Esophagus mucosa (tissue), 1 donor: ENCODE measurements at regions not wholly inside any gene's neighbourhood (a gene's known extent, or its start where the extent isn't known, plus 50 kb on each side); places are given as distances from the start of the nearest gene placed in this dataset.
"Not testable (repeated sequence)": the region's sequence is repeated elsewhere in the genome, so short reads cannot be mapped to it uniquely, and the experiment has no call there.

Experiments used
- ATAC-seq: fragments of 200-7000 bp; cut with Tn5 transposase; one replicate; pipeline ENCODE4 v1.9.1; 2020
- donor health status: DM: yes; HTN: yes; CAD: no.

DNA sequence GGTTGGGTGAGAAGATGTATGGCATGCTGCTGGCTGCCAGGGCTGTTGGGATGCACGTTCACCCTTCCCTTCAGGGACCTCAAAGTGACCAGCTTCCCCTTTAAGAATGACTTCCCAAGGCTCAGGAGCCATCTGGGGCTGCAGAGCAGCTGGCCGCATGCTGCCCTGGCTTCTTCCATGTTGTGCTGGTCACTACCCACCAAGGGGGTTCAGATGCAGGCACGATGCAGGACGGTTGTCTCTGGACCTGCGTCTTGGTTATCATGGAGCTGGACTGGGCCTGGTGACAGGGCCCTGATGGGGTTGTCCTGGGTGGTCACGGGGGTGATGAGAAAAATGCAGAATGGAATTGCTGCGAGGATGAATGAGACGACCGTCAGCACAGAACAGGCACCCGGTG is 297.8 kb downstream of the POTED start:
- not testable (repeated sequence) for ATAC-seq

GRCh38 chr21:13896596-13897247 is 287.1 kb downstream of the POTED start:
- peak; percentile 46 for ATAC-seq

- not testable (repeated sequence) for ATAC-seq
These were observed 284.0 kb downstream of the POTED start for GRCh38 chr21:13893617-13894016.

DNA sequence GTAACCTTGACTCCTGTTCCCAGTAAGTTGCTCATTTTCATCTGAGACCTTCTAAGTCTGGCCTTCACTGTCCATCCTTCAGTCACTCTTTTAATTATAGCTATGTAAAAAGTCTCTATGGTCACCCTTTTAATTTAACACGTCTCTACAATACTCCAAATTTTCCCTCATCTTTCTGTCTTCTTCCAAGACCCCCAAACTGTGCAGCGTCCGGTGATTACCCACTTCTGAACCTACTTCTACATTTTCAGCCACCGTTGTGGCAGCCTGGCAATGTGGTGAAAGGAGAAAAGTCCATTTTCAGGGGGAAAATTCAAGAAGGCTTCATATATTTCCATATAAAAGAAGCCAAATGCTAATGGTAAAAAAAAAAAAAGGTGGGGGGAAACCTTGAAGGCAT is 283.4 kb downstream of the POTED start:
- not testable (repeated sequence) for ATAC-seq

DNA sequence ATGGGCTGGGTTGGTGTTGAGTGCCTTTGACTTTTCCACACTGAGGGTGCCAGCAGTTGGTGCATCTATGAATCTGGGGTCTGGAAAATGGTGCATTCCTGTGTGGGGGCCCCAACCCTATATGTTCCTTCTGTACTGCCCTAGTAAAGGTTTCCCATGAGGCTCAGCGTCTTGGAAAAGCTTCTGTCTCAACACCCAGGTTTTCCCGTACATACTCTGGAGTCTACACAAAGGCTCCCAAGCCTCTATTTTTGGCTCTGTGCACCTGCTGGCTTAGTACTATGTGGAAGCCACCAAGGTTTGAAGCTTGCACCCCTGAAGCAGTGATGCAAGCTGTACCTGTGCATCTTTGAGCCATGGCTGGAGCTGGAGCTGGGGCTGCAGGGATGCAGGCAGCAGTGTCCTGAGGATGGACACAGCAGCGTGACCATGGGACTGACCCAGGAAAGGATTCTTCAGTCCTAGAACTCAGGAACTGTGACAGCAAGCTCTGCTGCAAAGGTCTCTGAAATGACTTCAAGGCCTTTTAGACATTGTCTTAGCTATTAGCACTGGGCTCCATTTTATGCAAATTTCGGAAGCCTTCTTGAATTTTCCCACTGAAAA is 282.7 kb downstream of the POTED start:
- not testable (repeated sequence) for ATAC-seq

DNA sequence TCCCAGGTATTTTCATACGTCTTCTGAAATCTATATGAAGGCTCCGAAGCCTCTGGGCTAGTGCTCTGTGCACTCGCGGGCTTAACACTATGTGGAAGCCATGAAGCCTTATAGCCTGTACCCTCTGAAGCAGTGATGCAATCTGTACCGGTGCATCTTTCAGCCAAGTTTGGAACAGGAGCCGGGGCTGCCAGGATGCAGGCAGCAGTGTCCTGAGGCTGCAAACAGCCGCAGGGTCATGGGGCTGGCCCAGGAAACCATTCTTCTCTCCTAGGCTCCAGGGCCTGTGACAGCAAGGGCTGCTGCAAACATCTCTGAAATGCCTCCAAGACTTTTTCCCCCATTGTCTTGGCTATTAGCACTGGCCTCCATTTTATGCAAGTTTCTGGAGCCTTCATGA is 279.6 kb downstream of the POTED start:
- ATAC-seq = not testable (repeated sequence)

GRCh38 chr21:13883641-13884395 is 274.2 kb downstream of the POTED start:
- ATAC-seq = not testable (repeated sequence)

DNA sequence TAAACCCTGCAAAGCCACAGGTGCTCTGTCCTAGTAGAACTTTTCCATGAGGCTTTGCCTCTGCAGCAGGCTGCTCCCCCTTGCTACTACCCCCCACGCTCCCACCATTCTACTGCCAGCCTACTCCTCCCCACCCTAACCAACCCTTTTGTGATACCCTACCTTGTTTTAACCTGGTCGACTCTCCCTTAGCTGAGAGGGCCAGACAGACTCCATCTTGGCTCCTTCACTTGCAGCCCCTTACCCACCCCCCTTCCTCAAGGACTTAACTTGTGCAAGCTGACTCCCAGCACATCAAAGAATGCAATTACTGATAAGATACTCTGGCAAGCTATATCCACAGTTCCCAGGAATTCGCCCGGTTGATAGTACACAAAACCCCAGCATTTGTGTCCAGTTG is 267.9 kb downstream of the POTED start:
- not testable (repeated sequence) for ATAC-seq

- not testable (repeated sequence) for ATAC-seq
These were observed 267.4 kb downstream of the POTED start for GRCh38 chr21:13876999-13877398.

DNA sequence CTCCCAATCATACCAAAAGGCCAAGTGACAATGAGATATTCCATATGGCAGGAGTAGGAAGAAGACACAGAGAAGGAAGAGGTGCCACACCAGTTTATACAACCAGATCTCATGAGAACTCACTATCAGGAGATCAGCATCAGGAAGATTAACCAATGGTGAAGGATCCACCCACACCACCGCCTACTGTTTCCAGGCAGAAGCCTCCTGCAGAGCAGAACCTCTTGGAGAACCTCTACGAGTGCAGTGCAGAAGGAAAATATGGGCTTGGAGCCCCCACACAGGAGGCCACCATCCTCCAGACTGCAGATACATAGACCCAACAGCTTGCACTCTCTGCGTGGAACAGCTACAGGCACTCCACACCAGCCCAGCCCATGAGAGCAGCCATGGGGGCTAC is 264.4 kb downstream of the POTED start:
- ATAC-seq = not testable (repeated sequence)

DNA sequence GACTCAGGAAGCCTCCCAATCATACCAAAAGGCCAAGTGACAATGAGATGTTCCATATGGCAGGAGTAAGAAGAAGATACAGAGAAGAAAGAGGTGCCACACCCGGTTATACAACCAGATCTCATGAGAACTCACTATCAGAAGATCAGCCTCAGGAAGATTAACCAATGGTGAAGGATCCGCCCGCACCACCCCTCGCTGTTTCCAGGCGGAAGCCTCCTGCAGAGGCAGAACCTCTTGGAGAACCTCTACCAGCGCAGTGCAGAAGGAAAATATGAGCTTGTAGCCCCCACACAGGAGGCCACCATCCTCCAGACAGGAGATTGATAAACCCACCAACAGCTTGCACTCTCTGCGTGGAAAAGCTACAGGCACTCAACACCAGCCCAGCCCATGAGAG is 245.1 kb downstream of the POTED start:
- ATAC-seq = no peak

GRCh38 chr21:13850808-13851207 is 241.2 kb downstream of the POTED start:
- ATAC-seq = not testable (repeated sequence)

- not testable (repeated sequence) for ATAC-seq
These were observed 239.9 kb downstream of the POTED start for GRCh38 chr21:13849489-13849888.

DNA sequence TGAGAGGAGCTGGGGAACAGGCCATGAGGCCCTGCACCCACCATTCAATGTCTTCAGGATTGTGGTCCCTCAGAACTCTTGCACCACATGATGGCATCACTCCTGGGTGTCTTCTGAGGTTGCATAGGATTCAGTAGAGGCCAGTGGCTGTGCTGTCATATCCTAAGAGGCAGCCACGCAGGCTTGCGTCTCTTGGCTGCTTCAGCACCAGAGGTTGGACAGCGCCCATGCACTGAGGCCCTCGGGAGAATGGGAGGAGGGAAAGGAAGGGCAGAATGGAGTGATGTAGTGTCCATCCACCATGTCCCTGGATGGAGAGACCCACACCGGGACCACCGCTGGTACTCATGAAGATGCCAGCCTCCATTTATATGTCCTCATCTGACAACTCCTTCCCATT is 237.1 kb downstream of the POTED start:
- not testable (repeated sequence) for ATAC-seq

DNA sequence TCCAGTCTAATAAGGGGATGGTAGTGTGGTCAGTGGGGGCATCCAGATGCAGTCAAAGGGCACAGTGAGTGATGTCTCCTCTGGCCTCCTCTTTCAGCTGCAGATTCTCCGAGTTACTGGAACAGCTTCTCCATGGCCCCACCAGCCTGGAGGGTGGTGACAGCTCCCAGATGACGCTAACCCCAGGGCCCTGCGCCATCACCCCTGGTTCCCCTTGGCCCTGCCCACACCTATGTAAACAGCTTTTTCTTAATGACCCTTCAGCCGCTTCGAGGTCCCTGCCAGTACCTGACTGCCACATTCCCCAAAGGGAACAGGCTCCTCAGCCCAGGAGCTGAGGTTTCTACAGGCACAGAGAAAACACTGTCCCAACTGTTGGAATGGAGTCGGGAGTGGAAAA is 235.0 kb downstream of the POTED start:
- ATAC-seq = peak; percentile 28

- not testable (repeated sequence) for ATAC-seq
These were observed 233.5 kb downstream of the POTED start for GRCh38 chr21:13843081-13843480.

GRCh38 chr21:13827666-13828065 is 218.1 kb downstream of the POTED start:
- not testable (repeated sequence) for ATAC-seq

DNA sequence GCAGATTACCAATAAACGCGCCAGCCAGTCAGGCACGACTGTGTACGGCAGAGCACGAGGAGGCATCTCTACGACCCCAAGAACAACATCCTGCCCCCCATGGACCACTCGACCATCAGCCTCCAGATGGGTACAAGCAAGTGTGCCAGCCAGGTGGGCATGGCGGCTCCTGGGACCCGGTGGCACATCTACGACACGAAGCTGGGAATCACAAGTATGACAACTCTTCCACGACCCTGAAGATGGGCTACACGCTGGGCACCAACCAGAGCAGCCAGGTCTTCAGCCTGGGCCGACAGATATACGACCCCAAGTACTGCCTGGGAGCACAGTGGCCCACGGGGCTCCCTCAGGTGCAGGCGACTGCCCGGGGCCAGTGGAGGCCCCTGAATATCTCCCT is 217.6 kb downstream of the POTED start:
- ATAC-seq = no peak

DNA sequence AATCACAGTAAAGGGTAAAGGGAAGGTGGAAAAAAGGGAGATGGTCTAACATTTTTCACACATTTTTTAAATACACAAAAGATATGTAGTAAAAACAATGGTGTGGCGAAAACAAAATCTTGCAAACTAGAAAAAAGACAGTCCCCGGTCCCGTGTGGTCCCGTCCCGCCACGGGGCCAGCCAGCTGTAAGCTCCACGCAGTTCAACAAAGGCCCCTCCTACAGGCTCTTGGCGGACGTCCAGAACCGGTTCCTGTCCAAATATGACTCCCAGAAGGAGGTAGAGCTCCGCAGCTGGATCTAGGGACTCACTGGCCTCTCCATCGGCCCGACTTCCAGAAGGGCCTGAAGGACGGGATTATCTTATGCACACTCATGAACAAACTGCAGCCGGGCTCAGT is 216.9 kb downstream of the POTED start:
- ATAC-seq = not testable (repeated sequence)

DNA sequence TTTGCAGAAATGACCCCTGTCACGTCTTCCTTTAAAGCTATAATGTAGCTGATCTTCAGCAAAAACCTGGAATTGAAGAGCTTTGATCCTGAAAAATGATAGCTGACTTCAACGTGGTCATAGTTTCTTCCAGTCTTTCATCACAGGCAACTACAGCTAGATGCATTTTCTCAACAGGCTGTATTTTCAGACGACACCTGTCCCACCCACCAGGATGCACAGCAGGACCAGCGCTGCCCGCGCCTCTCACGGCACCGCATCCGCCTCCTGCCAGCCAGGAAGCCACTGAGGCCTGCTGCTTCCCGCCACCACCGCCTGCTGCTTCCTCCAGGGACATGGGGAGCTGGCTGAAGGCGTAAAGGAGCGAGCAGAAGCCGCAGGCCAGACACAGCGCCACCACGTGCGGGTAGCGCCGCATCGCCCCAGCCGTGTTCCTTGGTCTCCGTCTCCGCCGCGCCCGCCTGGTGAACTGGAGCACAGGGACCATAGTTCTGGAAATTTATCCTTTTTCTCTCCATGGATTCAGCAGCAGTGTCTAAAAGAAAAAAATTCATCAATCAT is 215.7 kb downstream of the POTED start:
- not testable (repeated sequence) for ATAC-seq

GRCh38 chr21:13820286-13820685 is 210.7 kb downstream of the POTED start:
- not testable (repeated sequence) for ATAC-seq

DNA sequence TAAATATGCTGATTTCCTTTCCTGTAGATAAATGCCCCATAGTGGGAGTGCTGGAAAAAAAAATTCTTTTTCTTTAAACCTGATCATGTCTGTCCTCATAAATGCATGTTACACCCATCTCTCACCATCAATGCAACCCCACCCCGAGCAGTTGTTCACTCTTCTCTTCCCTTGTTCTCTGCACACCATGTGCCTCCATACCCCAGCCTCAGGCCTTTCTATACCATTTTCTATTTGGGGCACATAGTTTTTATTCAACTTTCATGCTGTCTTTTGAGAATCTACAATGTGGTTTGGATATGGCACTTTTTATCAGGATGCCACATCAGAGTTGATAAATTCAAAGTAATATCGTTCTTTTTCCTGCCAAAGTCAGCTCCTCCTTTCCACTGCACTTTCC is 202.6 kb downstream of the POTED start:
- not testable (repeated sequence) for ATAC-seq

DNA sequence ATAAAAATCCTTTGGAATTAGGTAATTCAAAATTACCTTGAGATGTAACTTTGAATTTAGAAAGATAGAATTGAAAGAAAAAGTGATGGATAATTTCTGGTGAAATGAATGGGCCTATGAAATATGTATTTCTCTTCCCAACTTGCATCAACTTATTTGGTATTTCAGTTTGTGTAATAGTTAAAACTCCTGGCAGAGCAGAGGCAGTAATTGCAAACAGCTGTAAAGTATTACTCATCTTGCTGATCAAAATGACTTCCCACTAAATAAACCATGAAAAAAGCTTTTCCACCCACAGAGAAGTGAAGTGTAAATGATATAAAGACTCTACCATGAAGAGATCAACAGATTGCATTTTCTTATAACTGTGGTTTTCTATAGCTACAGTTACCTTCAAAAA is 201.0 kb downstream of the POTED start:
- not testable (repeated sequence) for ATAC-seq
